ENCODE measurements at regions not wholly inside any gene's neighbourhood (a gene's known extent, or its start where the extent isn't known, plus 50 kb on each side); places are given as distances from the start of the nearest gene placed in this dataset.

DNA sequence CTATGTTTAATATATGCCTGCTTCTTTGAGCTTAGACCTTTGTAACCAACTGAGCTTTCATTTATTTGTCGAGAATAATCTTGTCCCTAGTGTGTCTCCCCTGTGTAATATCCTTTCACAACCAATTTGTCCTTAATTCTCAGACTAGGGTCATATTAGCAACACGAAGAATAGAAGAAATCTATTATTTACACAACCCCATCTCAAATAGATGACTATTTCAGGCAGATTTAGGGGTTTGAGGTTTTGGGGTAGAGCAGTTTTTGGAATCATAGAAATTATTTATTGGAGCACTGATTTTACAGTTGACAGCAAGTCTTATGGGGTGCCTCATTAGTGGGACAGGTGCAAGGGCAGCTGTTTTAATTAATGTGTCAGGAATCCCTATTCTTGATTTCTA, 91.2 kb upstream of the ANO4 start:
- H3K4me1 ChIP-seq (ENCODE audit: control insufficient read depth, insufficient read depth, low read length), result no peaks in the 10 kb centered on the region
- H3K4me3 Mint-ChIP-seq, result no peak overlapping the region
- intact Hi-C loops (cut with micrococcal nuclease), result no loop called here
- ATAC-seq, result no peak
- H3K27ac Mint-ChIP-seq, result no peak overlapping the region
- H3K27ac ChIP-seq (ENCODE audit: low read length), result no peak overlapping the region
- H3K4me1 Mint-ChIP-seq, result no peaks in the 10 kb centered on the region
- no peak for DNase-seq
- H3K27me3 Mint-ChIP-seq (ENCODE audit: low read depth in 2 of 2), result peaks cover 0 to 2% of the 10 kb centered on the region in 2 donors
- no peaks in the 10 kb centered on the region for H3K36me3 ChIP-seq (ENCODE audit: control insufficient read depth, insufficient read depth, low read length)
- WGBS (ENCODE audit: insufficient coverage), result 94% methylated on average over 1 of the region's 2 CpGs
- TF ChIP-seq, protein P1, sequence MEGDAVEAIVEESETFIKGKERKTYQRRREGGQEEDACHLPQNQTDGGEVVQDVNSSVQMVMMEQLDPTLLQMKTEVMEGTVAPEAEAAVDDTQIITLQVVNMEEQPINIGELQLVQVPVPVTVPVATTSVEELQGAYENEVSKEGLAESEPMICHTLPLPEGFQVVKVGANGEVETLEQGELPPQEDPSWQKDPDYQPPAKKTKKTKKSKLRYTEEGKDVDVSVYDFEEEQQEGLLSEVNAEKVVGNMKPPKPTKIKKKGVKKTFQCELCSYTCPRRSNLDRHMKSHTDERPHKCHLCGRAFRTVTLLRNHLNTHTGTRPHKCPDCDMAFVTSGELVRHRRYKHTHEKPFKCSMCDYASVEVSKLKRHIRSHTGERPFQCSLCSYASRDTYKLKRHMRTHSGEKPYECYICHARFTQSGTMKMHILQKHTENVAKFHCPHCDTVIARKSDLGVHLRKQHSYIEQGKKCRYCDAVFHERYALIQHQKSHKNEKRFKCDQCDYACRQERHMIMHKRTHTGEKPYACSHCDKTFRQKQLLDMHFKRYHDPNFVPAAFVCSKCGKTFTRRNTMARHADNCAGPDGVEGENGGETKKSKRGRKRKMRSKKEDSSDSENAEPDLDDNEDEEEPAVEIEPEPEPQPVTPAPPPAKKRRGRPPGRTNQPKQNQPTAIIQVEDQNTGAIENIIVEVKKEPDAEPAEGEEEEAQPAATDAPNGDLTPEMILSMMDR (IDR thresholded peaks at IDR 0.05), result no peak
- H3K27me3 ChIP-seq (ENCODE audit: control insufficient read depth, insufficient read depth, low read length), result no peaks in the 10 kb centered on the region
- H3K9me3 Mint-ChIP-seq, result peaks cover 0 to 2% of the 10 kb centered on the region in 2 donors
- no peak overlapping the region for H3K4me3 ChIP-seq (ENCODE audit: low read length)
- H3K9me3 ChIP-seq (ENCODE audit: control insufficient read depth, insufficient read depth, low read length), result no peaks in the 10 kb centered on the region
- H3K36me3 Mint-ChIP-seq, result no peaks in the 10 kb centered on the region

DNA sequence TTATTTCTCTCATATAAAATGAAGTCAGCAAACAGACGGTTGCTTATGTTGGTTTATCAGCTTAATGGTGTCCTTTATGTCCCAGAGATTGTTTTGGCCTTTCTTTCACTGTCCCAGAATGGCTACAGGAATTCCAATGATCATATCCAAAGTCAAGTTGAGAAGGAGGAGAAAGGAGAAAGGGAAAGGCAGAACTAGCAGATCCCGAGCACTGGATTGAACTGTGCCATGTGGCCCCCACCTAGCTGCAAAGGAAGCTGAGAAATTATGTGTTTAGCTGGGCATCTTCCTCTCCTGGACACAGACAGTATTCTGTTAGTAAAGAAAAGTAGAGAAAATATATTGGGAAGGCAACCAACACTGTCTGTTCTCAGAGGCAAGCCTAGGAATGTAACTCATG, 90.7 kb upstream of the ANO4 start:
- H3K36me3 Mint-ChIP-seq, result no peaks in the 10 kb centered on the region
- 74% methylated on average over 2 of the region's 2 CpGs for WGBS (ENCODE audit: insufficient coverage)
- TF ChIP-seq, protein P1 (IDR thresholded peaks at IDR 0.05), result no peak

DNA sequence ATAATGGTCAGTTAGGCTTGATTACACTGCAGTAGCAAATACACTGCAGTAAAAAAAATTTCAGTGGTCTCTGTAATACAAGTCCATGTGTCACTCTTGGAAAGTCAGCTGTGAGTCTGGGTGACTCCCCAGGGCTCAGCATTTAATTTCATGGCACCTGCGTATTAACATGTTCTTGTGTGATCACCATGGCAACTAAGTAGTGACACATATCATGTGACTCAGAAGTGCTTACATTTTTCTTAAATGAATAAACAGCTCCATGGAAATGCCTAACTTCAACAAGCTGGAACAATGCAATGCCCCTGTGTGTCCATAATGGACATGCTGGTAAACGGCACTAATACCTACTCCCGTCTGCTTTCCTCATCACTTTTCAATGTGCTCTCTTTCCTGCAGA, 88.5 kb upstream of the ANO4 start:
- Histone ChIP-seq H3K4me1 (ENCODE audit: control insufficient read depth, insufficient read depth, low read length) (no peaks in the 10 kb centered on the region), H3K9me3 (ENCODE audit: control insufficient read depth, insufficient read depth, low read length) (no peaks in the 10 kb centered on the region), H3K4me3 (ENCODE audit: low read length) (no peak overlapping the region), H3K27ac (ENCODE audit: low read length) (no peak overlapping the region), H3K27me3 (ENCODE audit: control insufficient read depth, insufficient read depth, low read length) (no peaks in the 10 kb centered on the region), H3K36me3 (ENCODE audit: control insufficient read depth, insufficient read depth, low read length) (no peaks in the 10 kb centered on the region)
- peaks cover 0 to 2% of the 10 kb centered on the region in 2 donors for H3K27me3 Mint-ChIP-seq (ENCODE audit: low read depth in 2 of 2)
- no peaks in the 10 kb centered on the region for H3K4me1 Mint-ChIP-seq
- 89% methylated on average over 3 of the region's 3 CpGs for WGBS (ENCODE audit: insufficient coverage)
- no peak overlapping the region for H3K27ac Mint-ChIP-seq
- no peaks in the 10 kb centered on the region for H3K36me3 Mint-ChIP-seq
- TF ChIP-seq, protein P1 (IDR thresholded peaks at IDR 0.05), result no peak
- ATAC-seq (no peak), DNase-seq (no peak)
- intact Hi-C loops (cut with micrococcal nuclease), result no loop called here
- H3K9me3 Mint-ChIP-seq, result no peaks in the 10 kb centered on the region
- no peak overlapping the region for H3K4me3 Mint-ChIP-seq

More for the DNA sequence above, 90.7 kb upstream of the ANO4 start:
- H3K27ac Mint-ChIP-seq, result no peak overlapping the region
- Histone ChIP-seq H3K9me3 (ENCODE audit: control insufficient read depth, insufficient read depth, low read length) (no peaks in the 10 kb centered on the region), H3K27me3 (ENCODE audit: control insufficient read depth, insufficient read depth, low read length) (no peaks in the 10 kb centered on the region), H3K4me1 (ENCODE audit: control insufficient read depth, insufficient read depth, low read length) (no peaks in the 10 kb centered on the region), H3K36me3 (ENCODE audit: control insufficient read depth, insufficient read depth, low read length) (no peaks in the 10 kb centered on the region), H3K27ac (ENCODE audit: low read length) (no peak overlapping the region), H3K4me3 (ENCODE audit: low read length) (no peak overlapping the region)
- intact Hi-C loops (cut with micrococcal nuclease), result no loop called here
- no peak for DNase-seq
- no peaks in the 10 kb centered on the region for H3K4me1 Mint-ChIP-seq
- ATAC-seq, result no peak
- no peak overlapping the region for H3K4me3 Mint-ChIP-seq
- H3K9me3 Mint-ChIP-seq, result peaks cover 0 to 2% of the 10 kb centered on the region in 2 donors
- peaks cover 0 to 2% of the 10 kb centered on the region in 2 donors for H3K27me3 Mint-ChIP-seq (ENCODE audit: low read depth in 2 of 2)

DNA sequence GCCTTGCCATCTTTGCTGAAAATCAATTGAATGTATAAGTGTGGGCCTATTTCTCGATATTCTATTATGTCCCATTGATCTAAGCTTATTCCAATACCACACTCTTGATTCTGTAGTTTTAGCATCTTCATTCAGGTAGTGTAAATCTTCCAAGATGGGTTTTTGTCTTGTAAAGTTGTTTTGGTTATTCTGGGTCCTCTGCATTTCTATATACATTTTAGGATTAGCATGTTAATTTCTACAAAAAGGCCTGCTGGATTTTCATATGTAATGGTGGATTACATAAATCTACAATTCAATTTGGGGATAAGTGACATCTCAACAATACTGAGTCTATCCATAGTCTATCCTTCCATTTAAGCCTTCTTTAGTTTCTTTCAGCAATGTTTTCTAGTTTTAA, 86.0 kb upstream of the ANO4 start:
- Mint-ChIP-seq H3K4me3 (no peak overlapping the region), H3K27ac (no peak overlapping the region), H3K9me3 (no peaks in the 10 kb centered on the region), H3K27me3 (ENCODE audit: low read depth in 2 of 2) (peaks cover 0 to 2% of the 10 kb centered on the region in 2 donors), H3K36me3 (no peaks in the 10 kb centered on the region), H3K4me1 (no peaks in the 10 kb centered on the region)
- intact Hi-C loops (cut with micrococcal nuclease), result no loop called here
- ATAC-seq (no peak), DNase-seq (no peak)
- H3K4me1 ChIP-seq (ENCODE audit: control insufficient read depth, insufficient read depth, low read length), result no peaks in the 10 kb centered on the region
- H3K36me3 ChIP-seq (ENCODE audit: control insufficient read depth, insufficient read depth, low read length), result no peaks in the 10 kb centered on the region
- H3K27ac ChIP-seq (ENCODE audit: low read length), result no peak overlapping the region
- no peaks in the 10 kb centered on the region for H3K9me3 ChIP-seq (ENCODE audit: control insufficient read depth, insufficient read depth, low read length)
- H3K4me3 ChIP-seq (ENCODE audit: low read length), result no peak overlapping the region
- TF ChIP-seq, protein P1 (IDR thresholded peaks at IDR 0.05), result no peak
- no peaks in the 10 kb centered on the region for H3K27me3 ChIP-seq (ENCODE audit: control insufficient read depth, insufficient read depth, low read length)
- WGBS (ENCODE audit: insufficient coverage), result no CpG with 5 or more reads among the region's 1 CpG

Measured in natural killer cell (primary cell).